ENCODE measurements at regions not wholly inside any gene's neighbourhood (a gene's known extent, or its start where the extent isn't known, plus 50 kb on each side); places are given as distances from the start of the nearest gene placed in this dataset.

GRCh38 chr15:93366387-93367100 is 277.5 kb upstream of the RGMA start:
- no peak overlapping the region for H3K4me3 ChIP-seq (ENCODE audit: low read depth, low read length)
- DNase-seq (ENCODE audit: low read depth): no peak
- TF ChIP-seq CTCF (conservative IDR thresholded peaks at IDR 0.05; ENCODE audit: low read depth, low read length): no peak

- no peak for DNase-seq (ENCODE audit: low read depth)
- H3K4me3 ChIP-seq (ENCODE audit: low read depth, low read length): no peak overlapping the region
- TF ChIP-seq CTCF (conservative IDR thresholded peaks at IDR 0.05; ENCODE audit: low read depth, low read length): no peak
Measured at GRCh38 chr15:93362821-93363220, 273.8 kb upstream of the RGMA start.

- DNase-seq (ENCODE audit: low read depth): no peak
- H3K4me3 ChIP-seq (ENCODE audit: low read depth, low read length): no peak overlapping the region
- TF ChIP-seq CTCF (conservative IDR thresholded peaks at IDR 0.05; ENCODE audit: low read depth, low read length): no peak
Measured at GRCh38 chr15:93362203-93362602, 273.2 kb upstream of the RGMA start.

GRCh38 chr15:93361703-93362102 is 272.7 kb upstream of the RGMA start:
- H3K4me3 ChIP-seq (ENCODE audit: low read depth, low read length): no peak overlapping the region
- no peak for TF ChIP-seq CTCF (conservative IDR thresholded peaks at IDR 0.05; ENCODE audit: low read depth, low read length)
- DNase-seq (ENCODE audit: low read depth): no peak

- DNase-seq (ENCODE audit: low read depth): no peak
- no peak for TF ChIP-seq CTCF (conservative IDR thresholded peaks at IDR 0.05; ENCODE audit: low read depth, low read length)
- H3K4me3 ChIP-seq (ENCODE audit: low read depth, low read length): no peak overlapping the region
Measured at GRCh38 chr15:93360976-93361375, 272.0 kb upstream of the RGMA start.

GRCh38 chr15:93360318-93360717 is 271.3 kb upstream of the RGMA start:
- no peak for DNase-seq (ENCODE audit: low read depth)
- H3K4me3 ChIP-seq (ENCODE audit: low read depth, low read length): no peak overlapping the region
- TF ChIP-seq CTCF (conservative IDR thresholded peaks at IDR 0.05; ENCODE audit: low read depth, low read length): no peak

GRCh38 chr15:93359425-93360131 is 270.6 kb upstream of the RGMA start:
- no peak for DNase-seq (ENCODE audit: low read depth)
- no peak for TF ChIP-seq CTCF (conservative IDR thresholded peaks at IDR 0.05; ENCODE audit: low read depth, low read length)
- no peak overlapping the region for H3K4me3 ChIP-seq (ENCODE audit: low read depth, low read length)

All from choroid plexus epithelial cell (primary cell).